AG09319 (cell line): ENCODE measurements at regions not wholly inside any gene's neighbourhood (a gene's known extent, or its start where the extent isn't known, plus 50 kb on each side); places are given as distances from the start of the nearest gene placed in this dataset.

ENCODE experiments used
- DNase-seq: peaks from one replicate; pipeline ENCODE4 v3.0.0-alpha.2; 2010; ENCODE audit warnings: low read depth; ENCODE audit errors: extremely low read depth
- TF ChIP-seq, protein P1 (sequence below): IDR thresholded peaks from 2 replicates; pipeline ENCODE4 v1.5.1; 2011; ENCODE audit warnings: low read depth, mild to moderate bottlenecking, inconsistent platforms, low read length, moderate library complexity

DNA sequence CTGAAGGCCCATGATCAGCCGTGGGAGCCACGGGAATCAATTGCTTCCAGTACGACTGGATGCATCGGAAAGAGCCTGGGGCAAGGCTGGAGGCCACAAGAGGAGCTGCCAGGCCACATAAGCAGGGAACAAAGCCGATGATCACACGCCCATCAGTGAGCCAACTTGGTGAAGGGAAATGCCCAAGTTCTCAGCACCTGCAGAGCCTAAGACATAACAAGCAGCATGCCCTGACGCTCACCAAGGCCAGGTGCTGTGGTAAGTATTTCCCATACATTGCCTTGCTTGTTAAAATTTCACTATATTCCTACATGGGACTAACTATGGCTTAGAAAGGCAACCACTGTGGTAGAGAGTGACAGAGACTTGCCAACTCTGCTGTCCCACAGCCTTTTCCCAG is 555.9 kb downstream of the BCL11B start:
- no peak for DNase-seq
- TF ChIP-seq, protein P1, sequence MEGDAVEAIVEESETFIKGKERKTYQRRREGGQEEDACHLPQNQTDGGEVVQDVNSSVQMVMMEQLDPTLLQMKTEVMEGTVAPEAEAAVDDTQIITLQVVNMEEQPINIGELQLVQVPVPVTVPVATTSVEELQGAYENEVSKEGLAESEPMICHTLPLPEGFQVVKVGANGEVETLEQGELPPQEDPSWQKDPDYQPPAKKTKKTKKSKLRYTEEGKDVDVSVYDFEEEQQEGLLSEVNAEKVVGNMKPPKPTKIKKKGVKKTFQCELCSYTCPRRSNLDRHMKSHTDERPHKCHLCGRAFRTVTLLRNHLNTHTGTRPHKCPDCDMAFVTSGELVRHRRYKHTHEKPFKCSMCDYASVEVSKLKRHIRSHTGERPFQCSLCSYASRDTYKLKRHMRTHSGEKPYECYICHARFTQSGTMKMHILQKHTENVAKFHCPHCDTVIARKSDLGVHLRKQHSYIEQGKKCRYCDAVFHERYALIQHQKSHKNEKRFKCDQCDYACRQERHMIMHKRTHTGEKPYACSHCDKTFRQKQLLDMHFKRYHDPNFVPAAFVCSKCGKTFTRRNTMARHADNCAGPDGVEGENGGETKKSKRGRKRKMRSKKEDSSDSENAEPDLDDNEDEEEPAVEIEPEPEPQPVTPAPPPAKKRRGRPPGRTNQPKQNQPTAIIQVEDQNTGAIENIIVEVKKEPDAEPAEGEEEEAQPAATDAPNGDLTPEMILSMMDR, result no peak

DNA sequence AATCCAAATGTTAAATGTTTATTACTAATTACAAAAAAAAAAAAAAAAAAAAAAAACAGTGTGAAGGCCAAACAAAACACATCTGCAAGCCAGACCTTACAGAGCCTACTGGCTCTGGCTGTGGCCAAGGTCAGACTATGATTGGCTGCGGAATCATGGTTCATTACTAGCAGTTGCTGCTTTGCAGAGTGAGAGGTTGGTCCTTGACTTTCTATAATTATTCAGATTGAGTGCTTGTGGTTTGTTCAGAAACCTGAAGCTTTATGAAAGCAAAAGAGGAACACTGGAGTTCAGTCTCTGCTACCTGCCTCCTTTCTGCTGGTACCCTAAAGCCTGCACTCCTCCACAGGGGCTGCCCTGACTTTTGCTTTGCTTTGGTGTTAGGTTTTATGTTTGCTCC is 550.9 kb downstream of the BCL11B start:
- DNase-seq, result no peak
- TF ChIP-seq, protein P1, result no peak

DNA sequence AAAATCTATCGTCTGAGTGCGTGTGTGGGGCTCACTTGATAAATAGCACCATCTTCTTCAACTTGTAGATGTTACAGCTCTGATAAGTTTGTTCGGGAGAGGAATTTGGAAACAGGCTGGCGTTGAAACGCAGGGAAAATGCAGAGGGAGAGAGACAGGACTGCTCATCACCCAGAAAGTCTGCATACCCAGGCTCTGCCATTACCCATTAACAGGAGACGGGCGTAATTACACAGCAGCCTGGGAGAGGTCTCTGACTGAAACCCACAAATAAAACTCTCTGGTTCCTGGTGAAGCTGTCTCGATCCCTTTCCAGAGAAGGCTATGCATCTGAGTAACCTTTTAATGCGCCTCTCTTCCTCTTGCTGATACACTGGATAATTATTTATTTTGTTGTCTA is 547.3 kb downstream of the BCL11B start:
- no peak for DNase-seq
- TF ChIP-seq, protein P1, result no peak

DNA sequence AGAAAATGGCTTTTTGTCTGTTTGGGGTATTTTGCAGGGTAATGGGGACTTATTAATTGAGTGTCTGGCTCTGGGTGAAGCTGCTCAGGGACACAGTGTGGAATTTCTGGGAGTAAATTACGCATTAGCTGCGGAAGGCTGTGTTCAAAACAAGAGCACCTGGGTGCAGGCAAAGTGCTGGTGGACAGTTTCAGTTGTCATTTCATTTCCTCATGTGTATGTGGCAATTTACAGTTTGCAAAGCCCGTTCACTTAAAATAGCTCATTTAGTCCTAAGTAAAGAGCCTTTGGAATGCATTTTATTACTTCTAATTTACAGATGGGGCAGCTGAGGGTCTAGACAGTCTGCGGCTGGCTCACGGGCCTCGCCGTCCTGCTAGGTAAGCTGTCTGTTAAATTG is 546.8 kb downstream of the BCL11B start:
- TF ChIP-seq, protein P1, result no peak
- no peak for DNase-seq

DNA sequence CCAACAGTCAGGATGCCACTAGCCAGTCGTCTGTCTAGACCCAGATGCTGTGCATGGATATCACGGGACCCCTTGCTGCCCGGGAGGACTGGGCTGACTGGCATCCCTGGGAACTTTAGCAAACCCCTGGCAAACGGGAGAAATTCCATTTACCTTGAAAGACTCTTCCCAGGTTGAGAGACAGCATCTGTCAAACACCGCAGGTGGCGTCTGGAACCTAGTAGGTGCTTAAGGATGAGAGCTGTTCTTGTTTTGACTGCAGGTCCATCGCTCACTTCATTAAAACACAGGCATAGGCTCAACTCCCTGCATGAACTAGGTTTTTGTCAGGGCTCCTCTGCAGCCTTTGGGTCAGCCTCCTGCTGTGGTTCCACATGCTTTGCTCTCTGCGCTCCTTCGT is 546.3 kb downstream of the BCL11B start:
- TF ChIP-seq, protein P1, result no peak
- no peak for DNase-seq

DNA sequence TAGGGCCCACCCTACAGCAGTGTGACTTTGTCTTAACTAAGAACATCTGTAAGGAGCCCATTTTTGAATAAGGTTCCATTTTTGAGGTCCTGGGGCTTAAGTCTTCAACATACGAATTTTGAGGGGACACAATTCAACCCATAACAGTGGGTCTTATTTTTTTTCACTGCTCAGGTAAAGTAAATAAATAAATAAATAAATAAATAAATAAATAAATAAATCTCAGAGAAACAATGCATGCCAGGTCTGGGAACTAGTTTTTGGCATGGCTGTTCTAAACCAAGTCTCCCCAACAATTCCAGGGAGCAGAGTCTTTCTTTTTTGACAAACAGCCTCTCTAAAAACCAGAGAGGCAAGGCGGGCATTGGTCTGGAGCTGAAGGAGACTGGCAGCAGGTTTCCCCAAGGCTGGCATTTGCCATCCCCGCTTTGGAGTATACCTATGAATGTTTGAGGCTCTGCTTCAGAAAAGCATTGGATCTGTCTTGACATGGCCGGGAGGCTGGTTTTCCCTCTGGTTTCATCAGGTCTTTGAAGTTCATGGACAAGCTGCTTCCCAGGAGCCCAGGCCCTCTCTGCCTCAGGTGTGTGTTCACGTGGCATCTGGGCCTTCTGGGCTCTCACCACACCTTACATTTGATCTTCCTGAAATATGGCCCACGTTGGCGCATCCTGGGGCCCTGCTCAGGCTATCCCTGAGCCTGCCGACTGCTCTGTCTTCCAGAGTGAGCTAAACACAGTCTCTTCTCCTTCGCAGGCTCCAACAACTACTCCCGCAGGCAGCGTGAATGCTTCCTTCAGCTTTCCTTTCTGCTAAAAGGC is 545.2 kb downstream of the BCL11B start:
- DNase-seq, result no peak
- TF ChIP-seq, protein P1, result no peak

DNA sequence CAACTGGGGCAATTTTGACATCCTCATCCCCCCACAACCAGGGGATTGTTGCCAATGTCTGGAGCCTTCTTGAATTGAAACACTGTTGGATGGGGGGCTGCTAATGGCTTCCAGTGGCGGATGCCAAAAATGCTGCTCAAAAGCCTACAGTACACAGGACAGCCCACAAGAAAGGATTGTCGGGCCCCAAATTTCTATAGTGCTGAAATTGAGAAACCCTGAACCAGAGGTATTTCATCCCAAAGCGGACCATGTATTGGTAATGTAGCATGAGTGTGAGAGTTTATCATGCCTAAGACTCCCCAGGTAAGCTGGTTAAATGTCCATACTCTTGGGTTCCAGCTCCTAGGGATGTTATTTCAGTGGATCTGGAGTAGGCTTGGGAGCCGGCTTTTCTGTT is 544.0 kb downstream of the BCL11B start:
- TF ChIP-seq, protein P1, result no peak
- no peak for DNase-seq
